ENCODE measurements at regions not wholly inside any gene's neighbourhood (a gene's known extent, or its start where the extent isn't known, plus 50 kb on each side); places are given as distances from the start of the nearest gene placed in this dataset.
A peak's percentile ranks its signal among the peaks of the same experiment; 100 is the strongest.

DNA sequence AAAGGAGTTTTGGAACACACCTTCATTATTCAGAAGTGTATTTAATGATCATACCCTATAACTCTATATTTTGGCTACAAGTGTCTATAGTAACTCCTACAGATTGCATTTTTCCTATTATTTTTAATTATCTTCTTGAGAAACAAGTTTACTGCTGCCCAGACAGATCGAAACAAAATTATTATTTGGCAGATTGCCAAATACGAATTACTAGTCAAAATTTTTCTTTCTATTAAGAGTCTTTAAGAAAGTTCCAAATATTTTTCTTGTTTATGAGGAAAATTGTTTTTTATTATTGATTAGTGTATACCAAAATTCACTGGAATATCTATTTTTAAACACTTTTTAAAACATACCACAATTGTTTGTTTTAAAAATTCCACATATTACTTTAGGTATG lies 821.9 kb upstream of the SLC35B3 start:
- Mint-ChIP-seq H3K9me3 (peaks cover 21% of the 10 kb centered on the region), H3K4me3 (no peak overlapping the region), H3K27me3 (ENCODE audit: insufficient read depth) (no peaks in the 10 kb centered on the region), H3K36me3 (ENCODE audit: low read depth) (peaks cover 3% of the 10 kb centered on the region), H3K4me1 (no peaks in the 10 kb centered on the region), H3K27ac (no peak overlapping the region)
- TF ChIP-seq, protein P1, sequence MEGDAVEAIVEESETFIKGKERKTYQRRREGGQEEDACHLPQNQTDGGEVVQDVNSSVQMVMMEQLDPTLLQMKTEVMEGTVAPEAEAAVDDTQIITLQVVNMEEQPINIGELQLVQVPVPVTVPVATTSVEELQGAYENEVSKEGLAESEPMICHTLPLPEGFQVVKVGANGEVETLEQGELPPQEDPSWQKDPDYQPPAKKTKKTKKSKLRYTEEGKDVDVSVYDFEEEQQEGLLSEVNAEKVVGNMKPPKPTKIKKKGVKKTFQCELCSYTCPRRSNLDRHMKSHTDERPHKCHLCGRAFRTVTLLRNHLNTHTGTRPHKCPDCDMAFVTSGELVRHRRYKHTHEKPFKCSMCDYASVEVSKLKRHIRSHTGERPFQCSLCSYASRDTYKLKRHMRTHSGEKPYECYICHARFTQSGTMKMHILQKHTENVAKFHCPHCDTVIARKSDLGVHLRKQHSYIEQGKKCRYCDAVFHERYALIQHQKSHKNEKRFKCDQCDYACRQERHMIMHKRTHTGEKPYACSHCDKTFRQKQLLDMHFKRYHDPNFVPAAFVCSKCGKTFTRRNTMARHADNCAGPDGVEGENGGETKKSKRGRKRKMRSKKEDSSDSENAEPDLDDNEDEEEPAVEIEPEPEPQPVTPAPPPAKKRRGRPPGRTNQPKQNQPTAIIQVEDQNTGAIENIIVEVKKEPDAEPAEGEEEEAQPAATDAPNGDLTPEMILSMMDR (conservative IDR thresholded peaks at IDR 0.05): no peak
- H3K27ac ChIP-seq (ENCODE audit: low read depth, low read length): no peak overlapping the region
- no peak overlapping the region for H3K4me3 ChIP-seq (ENCODE audit: low read length)
- H3K9ac ChIP-seq (ENCODE audit: extremely low read depth, low read length, poor library complexity, severe bottlenecking): no peak overlapping the region
- no peaks in the 10 kb centered on the region for H3K4me1 ChIP-seq (ENCODE audit: control insufficient read depth, insufficient read depth, low read length)
- H3K9me3 ChIP-seq (ENCODE audit: control insufficient read depth, low read length): peaks cover 22% of the 10 kb centered on the region
- no peaks in the 10 kb centered on the region for H3K27me3 ChIP-seq (ENCODE audit: control insufficient read depth, insufficient read depth, low read length, poor library complexity, severe bottlenecking)
- no peaks in the 10 kb centered on the region for H3K36me3 ChIP-seq (ENCODE audit: control insufficient read depth, insufficient read depth, low read length)
- WGBS, 2 experiments (ENCODE audit: insufficient coverage in 1 of 2, insufficient read length in 1 of 2): 100% methylated on average over 2 of the region's 2 CpGs; no CpG with 5 or more reads in 1 of the 2 experiments
- no peak for DNase-seq

DNA sequence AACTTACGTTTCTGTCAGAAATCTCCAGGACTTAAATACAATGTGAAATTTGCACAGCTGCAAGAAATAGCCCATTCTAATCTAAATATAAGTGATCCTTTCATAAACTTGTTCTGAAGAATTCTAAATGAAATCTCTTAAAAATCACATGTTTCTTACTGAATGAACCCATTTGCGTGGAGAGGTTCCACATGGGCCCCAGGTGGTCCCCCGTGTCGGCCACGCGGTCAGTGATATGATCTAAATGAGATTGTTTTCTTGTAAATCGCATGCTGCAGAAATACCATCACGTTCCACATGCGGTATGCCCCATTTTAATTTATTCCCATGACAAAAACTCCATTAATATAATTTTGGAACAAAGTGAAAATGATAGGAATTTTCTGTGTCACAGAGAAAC lies 818.9 kb upstream of the SLC35B3 start:
- Histone ChIP-seq H3K4me3 (ENCODE audit: low read length) (no peak overlapping the region), H3K27ac (ENCODE audit: low read depth, low read length) (no peak overlapping the region), H3K4me1 (ENCODE audit: control insufficient read depth, insufficient read depth, low read length) (peaks cover 2% of the 10 kb centered on the region), H3K36me3 (ENCODE audit: control insufficient read depth, insufficient read depth, low read length) (no peaks in the 10 kb centered on the region), H3K9ac (ENCODE audit: extremely low read depth, low read length, poor library complexity, severe bottlenecking) (no peak overlapping the region), H3K27me3 (ENCODE audit: control insufficient read depth, insufficient read depth, low read length, poor library complexity, severe bottlenecking) (no peaks in the 10 kb centered on the region), H3K9me3 (ENCODE audit: control insufficient read depth, low read length) (no peaks in the 10 kb centered on the region)
- H3K36me3 Mint-ChIP-seq (ENCODE audit: low read depth): no peaks in the 10 kb centered on the region
- no peak for DNase-seq
- H3K27ac Mint-ChIP-seq: no peak overlapping the region
- no peaks in the 10 kb centered on the region for H3K27me3 Mint-ChIP-seq (ENCODE audit: insufficient read depth)
- 94 to 100% methylated on average over 2 to 7 of the region's 9 CpGs for WGBS, 2 experiments (ENCODE audit: insufficient coverage in 1 of 2, insufficient read length in 1 of 2)
- H3K9me3 Mint-ChIP-seq: no peaks in the 10 kb centered on the region
- TF ChIP-seq, protein P1 (conservative IDR thresholded peaks at IDR 0.05): no peak
- no peak overlapping the region for H3K4me3 Mint-ChIP-seq
- H3K4me1 Mint-ChIP-seq: peaks cover 8% of the 10 kb centered on the region

DNA sequence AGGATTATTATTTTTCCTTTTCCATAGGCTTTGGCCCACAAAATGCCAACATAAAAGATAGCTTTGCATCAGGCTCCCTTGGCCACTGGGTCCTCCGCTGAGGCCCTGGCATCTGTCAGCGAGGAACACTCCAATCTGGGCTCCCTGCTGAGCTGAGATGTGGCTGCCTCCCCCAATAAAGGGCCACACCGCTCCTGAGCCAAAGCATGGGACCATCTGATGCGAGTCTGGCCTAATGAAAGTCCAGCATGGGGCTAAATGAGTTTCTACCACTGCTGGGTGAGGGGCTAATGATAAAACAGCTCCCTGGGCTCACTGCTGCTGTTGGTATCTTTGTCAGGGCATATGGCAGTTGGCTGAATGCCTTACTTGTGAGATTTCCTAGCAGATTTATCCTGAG lies 817.5 kb upstream of the SLC35B3 start:
- Histone ChIP-seq H3K27me3 (ENCODE audit: control insufficient read depth, insufficient read depth, low read length, poor library complexity, severe bottlenecking) (no peaks in the 10 kb centered on the region), H3K9me3 (ENCODE audit: control insufficient read depth, low read length) (no peaks in the 10 kb centered on the region), H3K36me3 (ENCODE audit: control insufficient read depth, insufficient read depth, low read length) (no peaks in the 10 kb centered on the region), H3K9ac (ENCODE audit: extremely low read depth, low read length, poor library complexity, severe bottlenecking) (no peak overlapping the region), H3K4me3 (ENCODE audit: low read length) (no peak overlapping the region), H3K4me1 (ENCODE audit: control insufficient read depth, insufficient read depth, low read length) (peaks cover 5% of the 10 kb centered on the region), H3K27ac (ENCODE audit: low read depth, low read length) (no peak overlapping the region)
- Mint-ChIP-seq H3K4me3 (no peak overlapping the region), H3K27me3 (ENCODE audit: insufficient read depth) (no peaks in the 10 kb centered on the region), H3K4me1 (peaks cover 18% of the 10 kb centered on the region), H3K9me3 (no peaks in the 10 kb centered on the region), H3K27ac (no peak overlapping the region), H3K36me3 (ENCODE audit: low read depth) (no peaks in the 10 kb centered on the region)
- TF ChIP-seq, protein P1 (conservative IDR thresholded peaks at IDR 0.05): no peak
- 73 to 94% methylated on average over 2 to 4 of the region's 4 CpGs for WGBS, 2 experiments (ENCODE audit: insufficient coverage in 1 of 2, insufficient read length in 1 of 2)
- DNase-seq: peak; percentile 55

Measured in endodermal cell (in vitro differentiated cells).